DOHH2 (cell line): ENCODE measurements at regions not wholly inside any gene's neighbourhood (a gene's known extent, or its start where the extent isn't known, plus 50 kb on each side); places are given as distances from the start of the nearest gene placed in this dataset.

ENCODE experiments used
- H3F3A ChIP-seq: fragments of 200-600 bp; sonication (generic), shearing (Covaris generic); 2 replicates; pipeline ENCODE4 v1.6.0; 2016; ENCODE audit warnings: antibody characterized with exemption, mild to moderate bottlenecking; ENCODE audit not compliant: control insufficient read depth, insufficient read depth
- H3K27ac ChIP-seq: fragments of 200-600 bp; sonication (generic); 2 replicates; pipeline ENCODE4 v1.5.1; 2014; ENCODE audit warnings: low read depth, mild to moderate bottlenecking, low read length, moderate library complexity
- H3K27me3 ChIP-seq: fragments of 200-600 bp; sonication (generic); 2 replicates; pipeline ENCODE4 v1.6.1; 2014; ENCODE audit warnings: mild to moderate bottlenecking, low read length, mixed read lengths; ENCODE audit not compliant: control insufficient read depth
- H3K36me3 ChIP-seq: fragments of 200-600 bp; sonication (generic); 2 replicates; pipeline ENCODE4 v1.6.1; 2014; ENCODE audit warnings: mild to moderate bottlenecking, low read length, moderate library complexity, mixed read lengths; ENCODE audit not compliant: control insufficient read depth
- H3K4me1 ChIP-seq: fragments of 200-600 bp; sonication (generic); 2 replicates; pipeline ENCODE4 v1.6.1; 2014; ENCODE audit warnings: mild to moderate bottlenecking, low read length, mixed read lengths; ENCODE audit not compliant: control insufficient read depth
- H3K4me2 ChIP-seq: fragments of 200-600 bp; sonication (generic); 2 replicates; pipeline ENCODE4 v1.6.0; 2014; ENCODE audit warnings: mild to moderate bottlenecking, low read length, moderate library complexity
- H3K4me3 ChIP-seq: fragments of 200-600 bp; sonication (generic); 2 replicates; pipeline ENCODE4 v1.5.1; 2014; ENCODE audit warnings: mild to moderate bottlenecking, low read length, mixed read lengths
- H3K79me2 ChIP-seq: fragments of 200-600 bp; sonication (generic); 2 replicates; pipeline ENCODE4 v1.6.1; 2014; ENCODE audit warnings: mild to moderate bottlenecking, low read length, mixed read lengths; ENCODE audit not compliant: control insufficient read depth
- H3K9me2 ChIP-seq: fragments of 200-600 bp; sonication (generic); replicated peaks from 2 replicates; pipeline ENCODE4 v1.6.1; 2014; ENCODE audit warnings: mild to moderate bottlenecking, low read length, mixed read lengths; ENCODE audit not compliant: control insufficient read depth
- H3K9me3 ChIP-seq: fragments of 200-600 bp; sonication (generic); 2 replicates; pipeline ENCODE4 v1.6.1; 2014; ENCODE audit warnings: antibody characterized with exemption, low read length, mixed read lengths; ENCODE audit not compliant: control insufficient read depth, insufficient read depth
- H4K20me1 ChIP-seq: fragments of 200-600 bp; sonication (generic); 2 replicates; pipeline ENCODE4 v1.6.0; 2014; ENCODE audit warnings: low read depth, mild to moderate bottlenecking, antibody characterized with exemption, low read length, moderate library complexity; ENCODE audit not compliant: control insufficient read depth, insufficient read depth
- EZH2phosphoT487 ChIP-seq: fragments of 200-600 bp; sonication (generic); IDR thresholded peaks from 2 replicates; pipeline ENCODE4 v1.6.1; 2017; ENCODE audit warnings: borderline replicate concordance, mild to moderate bottlenecking, antibody characterized with exemption, low read length, moderate library complexity, mixed read lengths
- TF ChIP-seq, protein P1 (sequence below): fragments of 200-600 bp; sonication (generic); IDR thresholded peaks from one replicate; pipeline ENCODE4 v1.5.1; 2014; ENCODE audit warnings: antibody characterized with exemption, mild to moderate bottlenecking, low read depth, low read length; ENCODE audit not compliant: poor library complexity, severe bottlenecking

GRCh38 chr1:223462866-223463404, 69.7 kb downstream of the CCDC185 start:
- H3F3A ChIP-seq = no peaks in the 10 kb centered on the region
- H3K79me2 ChIP-seq = no peaks in the 10 kb centered on the region
- no peaks in the 10 kb centered on the region for H3K9me3 ChIP-seq
- TF ChIP-seq, protein P1, sequence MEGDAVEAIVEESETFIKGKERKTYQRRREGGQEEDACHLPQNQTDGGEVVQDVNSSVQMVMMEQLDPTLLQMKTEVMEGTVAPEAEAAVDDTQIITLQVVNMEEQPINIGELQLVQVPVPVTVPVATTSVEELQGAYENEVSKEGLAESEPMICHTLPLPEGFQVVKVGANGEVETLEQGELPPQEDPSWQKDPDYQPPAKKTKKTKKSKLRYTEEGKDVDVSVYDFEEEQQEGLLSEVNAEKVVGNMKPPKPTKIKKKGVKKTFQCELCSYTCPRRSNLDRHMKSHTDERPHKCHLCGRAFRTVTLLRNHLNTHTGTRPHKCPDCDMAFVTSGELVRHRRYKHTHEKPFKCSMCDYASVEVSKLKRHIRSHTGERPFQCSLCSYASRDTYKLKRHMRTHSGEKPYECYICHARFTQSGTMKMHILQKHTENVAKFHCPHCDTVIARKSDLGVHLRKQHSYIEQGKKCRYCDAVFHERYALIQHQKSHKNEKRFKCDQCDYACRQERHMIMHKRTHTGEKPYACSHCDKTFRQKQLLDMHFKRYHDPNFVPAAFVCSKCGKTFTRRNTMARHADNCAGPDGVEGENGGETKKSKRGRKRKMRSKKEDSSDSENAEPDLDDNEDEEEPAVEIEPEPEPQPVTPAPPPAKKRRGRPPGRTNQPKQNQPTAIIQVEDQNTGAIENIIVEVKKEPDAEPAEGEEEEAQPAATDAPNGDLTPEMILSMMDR = no peak
- no peak for TF ChIP-seq EZH2phosphoT487
- H3K4me3 ChIP-seq = no peak overlapping the region
- no peak overlapping the region for H3K4me2 ChIP-seq
- H3K27ac ChIP-seq = no peak overlapping the region
- no peaks in the 10 kb centered on the region for H4K20me1 ChIP-seq
- H3K9me2 ChIP-seq = no peaks in the 10 kb centered on the region; the same call in 1 of the 2 replicates
- no peaks in the 10 kb centered on the region for H3K4me1 ChIP-seq
- H3K27me3 ChIP-seq = no peaks in the 10 kb centered on the region; the same call in 1 of the 2 replicates
- H3K36me3 ChIP-seq = no peaks in the 10 kb centered on the region

GRCh38 chr1:223466151-223466550, 72.9 kb downstream of the CCDC185 start:
- no peaks in the 10 kb centered on the region for H3F3A ChIP-seq
- no peaks in the 10 kb centered on the region for H3K79me2 ChIP-seq
- no peaks in the 10 kb centered on the region for H3K4me1 ChIP-seq
- no peaks in the 10 kb centered on the region; the same call in 1 of the 2 replicates for H3K27me3 ChIP-seq
- H3K36me3 ChIP-seq = no peaks in the 10 kb centered on the region
- H3K4me2 ChIP-seq = no peak overlapping the region
- H3K27ac ChIP-seq = no peak overlapping the region
- TF ChIP-seq, protein P1 = no peak
- no peak for TF ChIP-seq EZH2phosphoT487
- no peaks in the 10 kb centered on the region for H4K20me1 ChIP-seq
- no peaks in the 10 kb centered on the region for H3K9me3 ChIP-seq
- no peak overlapping the region for H3K4me3 ChIP-seq
- H3K9me2 ChIP-seq = no peaks in the 10 kb centered on the region

DNA sequence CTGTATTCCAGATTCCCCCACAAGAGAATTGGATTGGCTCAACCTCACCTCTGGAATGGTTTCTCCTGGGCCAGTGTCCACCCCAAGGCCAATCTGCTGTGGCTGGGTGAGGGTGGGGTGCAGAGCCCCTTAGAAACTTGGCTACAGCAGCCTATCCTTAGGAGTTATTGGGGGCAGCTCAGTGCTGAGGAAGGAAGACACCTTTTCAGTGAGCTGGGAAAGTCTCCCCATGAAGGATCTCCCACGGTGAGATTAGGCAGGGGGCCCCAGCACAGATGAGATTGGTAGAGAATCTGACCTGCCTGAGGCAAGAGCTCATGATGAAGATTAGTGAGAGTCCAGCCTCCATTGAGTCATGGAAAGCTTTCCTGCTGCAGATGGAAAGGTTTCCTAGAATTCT, 78.4 kb downstream of the CCDC185 start:
- Histone ChIP-seq H3K9me3 (no peaks in the 10 kb centered on the region), H3K4me1 (no peaks in the 10 kb centered on the region), H3K36me3 (no peaks in the 10 kb centered on the region), H3F3A (no peaks in the 10 kb centered on the region), H3K27me3 (no peaks in the 10 kb centered on the region), H3K79me2 (no peaks in the 10 kb centered on the region), H3K4me3 (no peak overlapping the region), H3K4me2 (no peak overlapping the region), H3K9me2 (no peaks in the 10 kb centered on the region), H3K27ac (no peak overlapping the region), H4K20me1 (no peaks in the 10 kb centered on the region)
- TF ChIP-seq, protein P1 = no peak
- TF ChIP-seq EZH2phosphoT487 = no peak

DNA sequence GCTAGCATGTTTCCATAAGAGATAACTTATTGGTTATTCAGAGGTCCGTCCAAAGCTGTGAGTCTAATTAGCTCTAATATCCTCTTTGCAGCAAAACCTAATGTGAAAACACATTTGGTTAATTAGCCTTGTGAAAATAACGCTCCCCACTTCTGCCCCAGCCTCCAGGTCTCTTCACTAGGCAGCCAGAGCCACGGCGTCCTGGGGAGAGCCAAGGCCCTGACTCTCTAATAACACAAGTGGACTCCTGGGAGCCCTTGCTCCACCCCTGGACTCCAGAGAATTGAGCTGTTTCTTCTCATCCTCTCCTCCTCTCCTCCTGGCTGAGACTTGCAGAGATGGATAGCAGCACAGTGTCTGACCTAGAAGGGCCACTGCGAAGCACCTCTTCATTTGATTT, 78.8 kb downstream of the CCDC185 start:
- Histone ChIP-seq H3K9me3 (no peaks in the 10 kb centered on the region), H4K20me1 (no peaks in the 10 kb centered on the region), H3K4me3 (no peak overlapping the region), H3K4me1 (no peaks in the 10 kb centered on the region), H3K4me2 (no peak overlapping the region), H3K27me3 (no peaks in the 10 kb centered on the region), H3K27ac (no peak overlapping the region), H3K36me3 (no peaks in the 10 kb centered on the region), H3F3A (no peaks in the 10 kb centered on the region), H3K9me2 (no peaks in the 10 kb centered on the region), H3K79me2 (no peaks in the 10 kb centered on the region)
- TF ChIP-seq EZH2phosphoT487 = no peak
- TF ChIP-seq, protein P1 = no peak
